C4-2B (cell line): ENCODE measurements at regions not wholly inside any gene's neighbourhood (a gene's known extent, or its start where the extent isn't known, plus 50 kb on each side); places are given as distances from the start of the nearest gene placed in this dataset.

Experiments
- H3K27ac ChIP-seq: fragments of 450-650 bp; 2 replicates; pipeline ENCODE4 v1.5.1; 2017
- CTCF ChIP-seq: fragments of 450-650 bp; conservative IDR thresholded peaks from 2 replicates; pipeline ENCODE4 v1.5.1; 2017; ENCODE audit warnings: mild to moderate bottlenecking
- ZFX ChIP-seq: fragments of 450-650 bp; IDR thresholded peaks from 2 replicates; pipeline ENCODE4 v1.6.1; 2017

- H3K27ac ChIP-seq, result no peak overlapping the region
Measured at GRCh38 chr2:236679884-236680860, 110.5 kb downstream of the ACKR3 start.

GRCh38 chr2:236682651-236683422, 113.2 kb downstream of the ACKR3 start:
- TF ChIP-seq CTCF, result no peak
- TF ChIP-seq ZFX, result no peak
- H3K27ac ChIP-seq, result no peak overlapping the region; the same call in 1 of the 2 replicates

More at GRCh38 chr2:236679884-236680860, 110.5 kb downstream of the ACKR3 start:
- no peak for TF ChIP-seq ZFX
- no peak for TF ChIP-seq CTCF

- no peak for TF ChIP-seq CTCF
- no peak for TF ChIP-seq ZFX
- H3K27ac ChIP-seq, result no peak overlapping the region
Measured at GRCh38 chr2:236684504-236685256, 115.1 kb downstream of the ACKR3 start.

GRCh38 chr2:236685361-236685760, 115.7 kb downstream of the ACKR3 start:
- TF ChIP-seq CTCF, result no peak
- no peak for TF ChIP-seq ZFX

GRCh38 chr2:236685979-236686520, 116.4 kb downstream of the ACKR3 start:
- TF ChIP-seq CTCF (no peak), ZFX (no peak)

More at GRCh38 chr2:236685361-236685760, 115.7 kb downstream of the ACKR3 start:
- H3K27ac ChIP-seq, result no peak overlapping the region

GRCh38 chr2:236686561-236686960, 116.9 kb downstream of the ACKR3 start:
- TF ChIP-seq CTCF, result no peak
- no peak for TF ChIP-seq ZFX
- no peak overlapping the region for H3K27ac ChIP-seq

More at GRCh38 chr2:236685979-236686520, 116.4 kb downstream of the ACKR3 start:
- H3K27ac ChIP-seq, result no peak overlapping the region
